Suprapubic skin (tissue), 3 donors: ENCODE measurements at regions not wholly inside any gene's neighbourhood (a gene's known extent, or its start where the extent isn't known, plus 50 kb on each side); places are given as distances from the start of the nearest gene placed in this dataset.

ENCODE experiments used
- EP300 ChIP-seq: sonication (generic); formaldehyde crosslinking; IDR thresholded peaks from one replicate; pipeline ENCODE4 v1.6.1; 2017; ENCODE audit warnings: antibody characterized with exemption
- POLR2A ChIP-seq, 2 donors: fragments of 450-650 bp; IDR thresholded peaks; one replicate each; pipeline ENCODE4 v1.6.1; 2017; ENCODE audit warnings: antibody characterized with exemption in 2 of 2, mild to moderate bottlenecking in 2 of 2, moderate library complexity in 2 of 2
- TF ChIP-seq, protein P1 (sequence below), 2 donors: fragments of 200-600 bp in 1 of 2; fragments of 450-650 bp in 1 of 2; sonication (generic) in 1 of 2; IDR thresholded peaks; one replicate each; pipeline ENCODE4 v1.5.1; 2016 to 2019; ENCODE audit warnings: antibody characterized with exemption in 2 of 2, mild to moderate bottlenecking in 1 of 2, moderate library complexity in 1 of 2

- TF ChIP-seq, protein P1, sequence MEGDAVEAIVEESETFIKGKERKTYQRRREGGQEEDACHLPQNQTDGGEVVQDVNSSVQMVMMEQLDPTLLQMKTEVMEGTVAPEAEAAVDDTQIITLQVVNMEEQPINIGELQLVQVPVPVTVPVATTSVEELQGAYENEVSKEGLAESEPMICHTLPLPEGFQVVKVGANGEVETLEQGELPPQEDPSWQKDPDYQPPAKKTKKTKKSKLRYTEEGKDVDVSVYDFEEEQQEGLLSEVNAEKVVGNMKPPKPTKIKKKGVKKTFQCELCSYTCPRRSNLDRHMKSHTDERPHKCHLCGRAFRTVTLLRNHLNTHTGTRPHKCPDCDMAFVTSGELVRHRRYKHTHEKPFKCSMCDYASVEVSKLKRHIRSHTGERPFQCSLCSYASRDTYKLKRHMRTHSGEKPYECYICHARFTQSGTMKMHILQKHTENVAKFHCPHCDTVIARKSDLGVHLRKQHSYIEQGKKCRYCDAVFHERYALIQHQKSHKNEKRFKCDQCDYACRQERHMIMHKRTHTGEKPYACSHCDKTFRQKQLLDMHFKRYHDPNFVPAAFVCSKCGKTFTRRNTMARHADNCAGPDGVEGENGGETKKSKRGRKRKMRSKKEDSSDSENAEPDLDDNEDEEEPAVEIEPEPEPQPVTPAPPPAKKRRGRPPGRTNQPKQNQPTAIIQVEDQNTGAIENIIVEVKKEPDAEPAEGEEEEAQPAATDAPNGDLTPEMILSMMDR (IDR thresholded peaks at IDR 0.05) = no peak
- TF ChIP-seq EP300 = no peak
- TF ChIP-seq POLR2A (IDR thresholded peaks at IDR 0.05) = no peak
Observed at GRCh38 chr2:21580391-21580790, 456.6 kb downstream of the TDRD15 start.
